ENCODE measurements at regions not wholly inside any gene's neighbourhood (a gene's known extent, or its start where the extent isn't known, plus 50 kb on each side); places are given as distances from the start of the nearest gene placed in this dataset.
"Not testable (repeated sequence)": the region's sequence is repeated elsewhere in the genome, so short reads cannot be mapped to it uniquely, and the experiment has no call there.

DNA sequence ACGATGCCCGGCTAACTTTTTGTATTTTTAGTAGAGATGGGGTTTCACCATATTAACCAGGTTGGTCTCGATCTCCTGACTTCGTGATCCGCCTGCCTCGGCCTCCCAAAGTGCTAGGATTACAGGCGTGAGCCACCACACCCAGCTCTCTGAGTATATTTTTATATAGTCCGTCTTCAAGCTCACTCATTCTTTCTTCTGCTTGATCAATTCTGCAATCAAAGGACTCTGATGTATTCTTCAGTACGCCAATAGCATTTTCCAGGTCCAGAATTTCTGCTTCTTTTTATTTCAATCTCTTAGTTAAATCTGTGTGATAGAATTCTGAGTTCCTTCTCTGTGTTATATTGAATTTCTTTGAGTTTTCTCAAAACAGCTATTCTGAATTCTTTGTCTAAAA is 281.9 kb upstream of the PMFBP1 start:
- FAIRE-seq, result not testable (repeated sequence)

GRCh38 chr16:72444696-72445095 is 272.7 kb upstream of the PMFBP1 start:
- no peak for FAIRE-seq

DNA sequence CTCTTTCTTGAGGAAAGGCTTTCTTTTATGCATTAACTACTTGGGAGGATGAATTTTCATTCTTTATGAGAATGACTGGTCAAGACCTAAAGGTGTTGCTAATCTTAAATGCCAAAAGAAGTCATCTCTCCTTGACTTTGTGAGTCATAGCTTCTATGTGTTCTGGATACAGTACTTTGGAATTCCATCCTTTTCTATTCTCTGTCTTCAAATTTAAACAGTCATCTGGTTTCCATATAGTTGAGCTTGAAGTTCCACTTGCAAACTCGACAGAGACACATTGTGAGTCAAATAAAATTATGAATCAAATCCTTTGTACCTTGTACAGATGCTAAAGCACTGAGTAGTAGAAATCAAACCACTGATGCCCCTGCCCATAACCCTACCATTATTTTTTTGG is 271.9 kb upstream of the PMFBP1 start:
- no peak for FAIRE-seq

GRCh38 chr16:72442385-72443158 is 270.6 kb upstream of the PMFBP1 start:
- FAIRE-seq, result no peak

- no peak for FAIRE-seq
Measured at GRCh38 chr16:72437891-72438290, 265.9 kb upstream of the PMFBP1 start.

DNA sequence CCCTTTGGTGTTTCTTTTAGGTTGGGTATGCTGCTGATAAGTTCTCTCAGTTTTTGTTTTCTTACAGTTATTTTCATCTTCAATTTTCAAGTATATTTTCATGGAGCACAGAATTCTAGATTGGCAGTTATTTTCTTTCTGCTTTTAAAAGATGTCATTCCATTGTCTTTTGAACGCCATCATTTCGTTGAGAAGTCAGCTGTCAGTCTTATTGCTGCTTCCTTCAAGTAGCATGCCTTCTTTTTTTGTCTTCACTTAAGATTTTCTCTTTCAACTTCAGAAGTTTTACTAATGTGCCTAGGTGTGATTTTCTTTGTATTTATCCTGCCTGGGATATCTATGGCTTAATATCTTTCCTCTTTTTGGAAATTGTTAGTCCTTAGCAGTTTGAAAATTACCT is 262.2 kb upstream of the PMFBP1 start:
- no peak for FAIRE-seq

DNA sequence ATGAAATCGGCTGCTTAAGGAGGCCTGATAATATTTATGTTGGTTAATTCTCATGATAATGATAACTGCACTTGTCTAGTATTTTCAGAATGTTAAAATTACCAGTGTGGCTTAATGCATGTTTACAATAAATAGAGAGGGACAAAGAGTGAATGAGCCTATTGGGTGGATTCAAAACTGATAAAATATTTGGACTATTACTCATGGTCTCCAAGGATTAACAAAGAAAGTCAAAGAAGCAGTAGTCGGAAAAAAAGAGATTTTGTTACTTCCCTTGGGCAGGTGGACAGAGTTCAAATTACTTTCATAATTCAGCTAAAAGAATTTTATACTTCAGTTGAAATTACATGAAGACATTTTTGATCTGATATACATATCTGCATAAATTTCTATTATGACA is 258.2 kb upstream of the PMFBP1 start:
- FAIRE-seq, result no peak

- no peak for FAIRE-seq
Measured at GRCh38 chr16:72429671-72430081, 257.7 kb upstream of the PMFBP1 start.

GRCh38 chr16:72428681-72429376 is 256.9 kb upstream of the PMFBP1 start:
- FAIRE-seq, result no peak

DNA sequence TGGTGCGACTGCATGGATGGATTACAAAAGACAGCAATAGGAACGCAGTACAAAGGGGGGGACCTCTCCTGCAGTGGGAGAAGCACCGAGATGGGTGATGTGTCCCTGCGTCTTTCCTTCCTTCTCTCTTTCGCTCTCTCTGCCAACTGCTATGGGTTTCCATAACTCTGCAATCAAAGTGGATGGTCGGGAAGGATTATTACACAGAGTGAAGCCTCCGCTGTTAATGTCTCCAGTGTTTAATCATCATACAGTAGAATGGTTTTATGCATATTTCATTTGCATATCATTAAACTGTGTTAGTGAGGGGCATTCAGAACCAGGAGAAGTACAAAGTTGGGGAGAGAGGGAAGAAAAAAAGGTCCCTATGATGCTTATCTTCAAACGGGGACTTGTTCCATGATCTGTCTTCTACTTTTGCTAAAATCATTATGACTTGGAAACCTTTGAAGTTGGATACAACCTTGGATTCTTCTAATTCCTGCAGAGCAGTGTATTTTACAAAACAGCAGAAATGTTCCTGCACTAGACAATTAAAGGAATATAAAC is 255.9 kb upstream of the PMFBP1 start:
- no peak for FAIRE-seq

GRCh38 chr16:72427051-72427782 is 255.3 kb upstream of the PMFBP1 start:
- no peak for FAIRE-seq

GRCh38 chr16:72426386-72426785 is 254.4 kb upstream of the PMFBP1 start:
- FAIRE-seq, result no peak

- FAIRE-seq, result no peak
Measured at GRCh38 chr16:72425571-72426341, 253.8 kb upstream of the PMFBP1 start.

GRCh38 chr16:72424757-72425156 is 252.8 kb upstream of the PMFBP1 start:
- FAIRE-seq, result no peak

- FAIRE-seq, result no peak
Measured at GRCh38 chr16:72422308-72422897, 250.4 kb upstream of the PMFBP1 start.

- FAIRE-seq, result no peak
Measured at GRCh38 chr16:72419638-72420037, 247.7 kb upstream of the PMFBP1 start.

GRCh38 chr16:72415379-72415778 is 243.4 kb upstream of the PMFBP1 start:
- FAIRE-seq, result no peak

DNA sequence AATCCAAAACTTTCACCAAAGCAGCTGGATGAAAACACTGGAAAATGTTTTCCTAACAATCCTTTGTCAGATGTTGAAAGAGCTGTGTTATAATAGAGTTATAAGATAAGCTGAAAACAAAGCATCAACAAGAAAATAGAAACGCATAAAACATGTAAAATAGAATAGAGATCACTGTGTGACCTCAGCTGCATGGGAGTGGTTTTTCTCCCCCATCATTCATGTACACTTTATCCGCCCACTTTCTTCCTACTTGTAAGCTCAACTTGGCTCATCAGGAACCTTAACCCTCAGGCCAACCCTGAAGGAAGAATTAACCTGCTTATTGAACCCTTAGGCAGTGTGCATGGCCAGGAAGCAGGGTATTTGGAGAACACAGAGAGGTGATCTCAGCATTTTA is 238.5 kb upstream of the PMFBP1 start:
- no peak for FAIRE-seq

DNA sequence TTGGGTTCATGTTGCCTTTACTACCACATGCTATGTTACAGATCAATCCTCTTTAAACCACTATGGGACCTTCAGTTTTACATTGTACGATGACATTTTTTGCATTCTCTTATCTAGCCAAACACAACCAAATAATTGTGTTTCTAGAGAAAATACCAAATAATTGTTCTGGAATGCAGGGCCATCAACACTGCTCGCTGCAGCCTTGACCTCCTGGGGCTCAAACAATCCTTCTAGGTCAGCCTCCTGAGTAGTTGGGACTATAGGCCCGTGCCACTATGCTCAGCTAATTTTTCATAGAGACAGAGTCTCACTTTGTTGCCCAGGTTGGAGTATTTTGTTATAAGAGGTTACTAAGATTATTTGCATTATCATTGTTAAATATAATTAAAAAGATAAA is 237.5 kb upstream of the PMFBP1 start:
- no peak for FAIRE-seq

DNA sequence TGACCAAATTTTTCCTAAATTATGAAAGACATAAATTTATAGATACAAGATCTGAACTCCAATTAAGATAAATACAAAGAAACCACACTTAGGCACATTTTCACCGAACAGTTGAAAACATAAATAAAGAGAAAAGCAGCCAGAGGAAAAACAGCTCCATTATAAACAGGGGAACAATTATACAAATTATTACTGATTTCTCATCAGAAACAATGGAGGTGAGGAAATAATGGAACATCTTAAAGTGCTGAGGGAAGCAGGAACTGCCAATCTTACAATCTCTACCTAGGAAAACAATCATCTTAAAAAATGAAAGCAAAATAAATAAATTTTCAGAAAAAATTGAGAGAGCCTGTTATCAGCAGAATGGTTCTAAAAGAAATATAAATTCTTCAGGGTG is 234.4 kb upstream of the PMFBP1 start:
- FAIRE-seq, result peak; percentile 37

- no peak for FAIRE-seq
Measured at GRCh38 chr16:72404299-72404698, 232.3 kb upstream of the PMFBP1 start.

GRCh38 chr16:72401084-72401361 is 229.1 kb upstream of the PMFBP1 start:
- no peak for FAIRE-seq

Measured in G401.6 (cell line).